Forelimb muscle (tissue), 1 donor: ENCODE measurements at regions not wholly inside any gene's neighbourhood (a gene's known extent, or its start where the extent isn't known, plus 50 kb on each side); places are given as distances from the start of the nearest gene placed in this dataset.
"Not testable (repeated sequence)": the region's sequence is repeated elsewhere in the genome, so short reads cannot be mapped to it uniquely, and the experiment has no call there.

Experiments used
- DNase-seq: peaks from one replicate; pipeline ENCODE4 v3.0.0-alpha.2; 2013; ENCODE audit warnings: low read depth

- no peak for DNase-seq
Measured at GRCh38 chr15:70602834-70603560, 160.4 kb downstream of the UACA start.

DNA sequence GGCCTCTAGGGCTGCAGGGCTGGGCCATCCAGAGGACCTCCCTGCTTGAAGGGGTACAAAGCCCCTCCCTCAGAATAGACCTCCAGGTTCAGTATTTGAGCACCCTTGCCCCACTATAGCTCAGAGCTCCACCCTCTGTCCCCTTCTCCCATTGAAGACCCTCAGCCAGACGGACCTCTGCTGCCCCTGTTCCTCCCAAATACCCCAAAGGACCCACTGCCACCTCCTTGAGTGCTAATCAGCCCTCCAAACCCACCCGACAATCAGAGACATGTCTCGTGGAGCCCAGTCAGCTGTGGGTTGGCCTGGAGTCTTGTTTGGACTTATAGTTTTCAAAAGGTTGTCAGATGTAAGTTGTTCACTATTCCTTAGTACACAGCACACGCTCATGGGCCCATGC lies 161.1 kb downstream of the UACA start:
- no peak for DNase-seq

DNA sequence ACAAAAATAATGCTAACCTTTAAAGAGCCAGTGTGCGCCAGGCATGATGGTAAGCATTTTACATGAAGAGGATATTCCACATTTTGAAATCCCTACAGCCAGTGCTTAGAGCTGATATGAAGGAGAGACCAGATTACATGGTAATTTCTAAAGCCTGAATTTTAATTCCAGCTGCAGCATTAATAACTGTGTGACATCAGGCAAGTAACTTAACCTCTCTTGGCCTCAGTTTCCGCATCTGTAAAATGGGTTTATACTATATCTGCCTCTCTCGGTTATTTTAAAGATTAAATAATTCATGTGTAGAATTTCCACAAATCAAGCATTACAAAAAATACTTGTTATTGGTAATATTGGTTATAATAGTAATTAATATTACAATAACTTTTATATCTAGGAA lies 165.4 kb downstream of the UACA start:
- DNase-seq, result no peak

GRCh38 chr15:70597056-70597603 lies 166.2 kb downstream of the UACA start:
- DNase-seq, result no peak

- DNase-seq, result no peak
Measured at GRCh38 chr15:70596354-70597055, 166.9 kb downstream of the UACA start.

DNA sequence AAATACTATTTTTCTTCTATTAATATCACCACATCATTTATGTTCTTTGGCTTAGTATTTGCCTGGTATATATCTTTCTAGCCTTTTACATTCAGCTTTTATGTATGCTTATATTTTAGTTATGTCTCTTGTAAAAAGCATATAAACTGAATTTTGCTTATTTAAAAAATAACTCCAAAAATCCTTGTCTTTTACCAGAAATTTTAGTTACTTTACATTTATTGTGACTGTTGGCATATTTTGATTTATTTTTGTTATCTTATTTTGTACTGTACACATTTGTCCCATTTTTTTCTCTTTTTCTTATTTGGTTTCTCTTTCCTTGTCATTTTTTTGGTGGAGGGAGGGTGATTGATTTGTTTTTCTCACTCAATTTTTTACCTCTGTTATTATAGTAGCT lies 169.6 kb downstream of the UACA start:
- no peak for DNase-seq

DNA sequence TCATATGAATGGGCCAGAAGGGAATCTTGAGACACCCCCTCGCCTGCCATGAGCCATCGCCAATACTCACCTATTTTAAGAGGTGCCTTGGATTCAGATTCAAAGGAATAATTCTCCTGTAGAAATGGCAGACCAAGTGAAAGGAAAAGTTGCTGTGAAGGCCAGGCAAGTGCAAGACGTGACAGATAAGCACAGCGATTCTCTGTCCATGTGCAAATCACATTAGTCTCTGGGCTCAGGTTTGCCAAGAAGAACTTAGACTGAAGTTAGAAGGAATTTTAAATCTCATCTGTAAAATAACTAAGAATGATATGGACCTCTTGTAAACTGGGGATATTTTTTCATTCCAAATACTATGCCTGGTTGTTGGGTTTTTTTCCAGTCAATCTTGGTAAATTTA lies 173.6 kb downstream of the UACA start:
- no peak for DNase-seq

- no peak for DNase-seq
Measured at GRCh38 chr15:70589221-70589620, 174.1 kb downstream of the UACA start.

- no peak for DNase-seq
Measured at GRCh38 chr15:70588613-70589012, 174.7 kb downstream of the UACA start.

GRCh38 chr15:70587896-70588567 lies 175.3 kb downstream of the UACA start:
- no peak for DNase-seq

DNA sequence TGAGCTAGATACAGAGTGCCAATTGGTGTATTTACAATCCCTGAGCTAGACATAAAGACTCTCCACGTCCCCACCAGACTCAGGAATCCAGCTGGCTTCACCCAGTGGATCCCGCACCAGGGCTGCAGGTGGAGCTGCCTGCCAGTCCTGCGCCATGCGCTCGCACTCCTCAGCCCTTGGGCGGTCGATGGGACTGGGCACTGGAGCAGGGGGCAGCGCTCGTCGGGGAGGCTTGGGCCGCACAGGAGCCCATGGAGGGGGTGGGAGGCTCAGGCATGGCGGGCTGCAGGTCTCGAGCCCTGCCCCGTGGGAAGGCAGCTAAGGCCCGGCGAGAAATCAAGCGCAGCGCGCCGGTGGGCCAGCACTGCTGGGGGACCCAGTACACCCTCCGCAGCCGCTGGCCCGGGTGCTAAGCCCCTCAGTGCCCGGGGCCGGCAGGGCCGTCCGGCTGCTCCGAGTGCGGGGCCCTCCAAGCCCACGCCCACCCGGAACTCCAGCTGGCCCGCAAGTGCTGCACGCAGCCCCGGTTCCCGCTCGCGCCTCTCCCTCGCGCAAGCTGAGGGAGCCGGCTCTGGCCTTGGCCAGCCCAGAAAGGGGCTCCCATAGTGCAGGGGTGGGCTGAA lies 176.2 kb downstream of the UACA start:
- DNase-seq, result not testable (repeated sequence)

- DNase-seq, result no peak
Measured at GRCh38 chr15:70586241-70586640, 177.1 kb downstream of the UACA start.

GRCh38 chr15:70585707-70586034 lies 177.7 kb downstream of the UACA start:
- no peak for DNase-seq

DNA sequence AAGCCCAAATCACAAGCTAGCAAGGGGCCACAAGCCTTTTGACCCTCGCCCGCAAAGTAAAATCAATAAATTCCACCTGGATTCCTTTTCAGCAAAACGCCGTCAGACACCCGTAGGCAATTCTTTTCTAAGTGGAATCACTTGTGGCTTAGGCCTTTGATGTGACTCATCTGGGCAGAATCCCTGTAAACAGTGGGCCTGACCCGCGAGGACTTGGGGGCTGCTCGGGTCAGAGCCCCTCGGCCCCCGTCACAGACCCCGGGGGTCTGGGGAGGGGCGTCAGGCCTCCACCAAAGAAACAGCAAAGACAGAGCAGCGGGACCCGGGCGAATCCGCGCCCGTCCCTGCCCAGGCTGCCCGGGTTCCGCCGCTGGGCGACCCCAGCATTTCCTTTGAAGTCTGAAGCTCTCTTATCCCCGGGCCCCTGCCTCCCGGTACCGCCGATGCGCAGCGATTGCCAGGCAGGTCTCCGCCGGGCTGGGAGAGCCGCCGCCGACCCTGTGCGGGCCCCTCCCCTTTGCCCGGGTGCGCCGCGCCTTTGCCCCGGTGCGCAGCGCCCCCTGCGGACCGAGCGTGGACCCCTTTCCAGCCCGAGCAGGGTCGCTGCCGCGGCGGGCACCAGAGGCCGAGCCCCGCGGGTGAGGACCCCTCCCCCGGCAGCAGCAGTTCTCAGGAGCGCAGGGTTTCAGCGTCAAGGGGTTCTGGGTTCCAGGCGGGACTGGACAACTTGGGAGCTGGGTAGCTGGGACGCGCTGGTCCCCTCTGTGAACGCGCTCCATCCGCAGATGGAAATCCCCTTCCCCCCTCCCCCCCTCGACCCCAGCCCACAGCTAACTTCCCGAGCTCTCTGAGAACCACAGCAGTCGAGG lies 178.3 kb downstream of the UACA start:
- DNase-seq, result no peak

GRCh38 chr15:70584441-70584837 lies 178.9 kb downstream of the UACA start:
- no peak for DNase-seq

- DNase-seq, result no peak
Measured at GRCh38 chr15:70583006-70583405, 180.4 kb downstream of the UACA start.

- no peak for DNase-seq
Measured at GRCh38 chr15:70582143-70582945, 181.0 kb downstream of the UACA start.

- no peak for DNase-seq
Measured at GRCh38 chr15:70580958-70581357, 182.4 kb downstream of the UACA start.

- no peak for DNase-seq
Measured at GRCh38 chr15:70580286-70580685, 183.1 kb downstream of the UACA start.

- DNase-seq, result no peak
Measured at GRCh38 chr15:70579766-70580165, 183.6 kb downstream of the UACA start.
